ENCODE measurements at regions not wholly inside any gene's neighbourhood (a gene's known extent, or its start where the extent isn't known, plus 50 kb on each side); places are given as distances from the start of the nearest gene placed in this dataset.

- Histone ChIP-seq H3K4me1 (ENCODE audit: control insufficient read depth in 2 of 3, insufficient read depth in 2 of 3, low read depth in 1 of 3, low read length in 3 of 3) (no peaks in the 10 kb centered on the region), H3K27ac (ENCODE audit: low read depth in 2 of 2, low read length in 2 of 2) (no peak overlapping the region), H3K27me3 (ENCODE audit: control insufficient read depth, insufficient read depth, low read length) (no peaks in the 10 kb centered on the region), H3K4me3 (ENCODE audit: low read length in 3 of 3) (no peak overlapping the region), H3K36me3 (ENCODE audit: control insufficient read depth in 2 of 3, insufficient read depth in 3 of 3, low read length in 3 of 3) (no peaks in the 10 kb centered on the region), H3K9ac (ENCODE audit: low read length in 3 of 3) (no peak overlapping the region), H3K9me3 (ENCODE audit: control insufficient read depth in 2 of 3, insufficient read depth in 1 of 3, low read length in 3 of 3) (no peaks in the 10 kb centered on the region)
- DNase-seq (no peak), FAIRE-seq (no peak)
- TF ChIP-seq CTCF (IDR thresholded peaks at IDR 0.05; ENCODE audit: borderline replicate concordance, extremely low read depth, insufficient read depth), result no peak
- intact Hi-C loops (cut with DNase I), result no loop called here
Measured at GRCh38 chr9:85331626-85332025, 410.1 kb downstream of the AGTPBP1 start.

DNA sequence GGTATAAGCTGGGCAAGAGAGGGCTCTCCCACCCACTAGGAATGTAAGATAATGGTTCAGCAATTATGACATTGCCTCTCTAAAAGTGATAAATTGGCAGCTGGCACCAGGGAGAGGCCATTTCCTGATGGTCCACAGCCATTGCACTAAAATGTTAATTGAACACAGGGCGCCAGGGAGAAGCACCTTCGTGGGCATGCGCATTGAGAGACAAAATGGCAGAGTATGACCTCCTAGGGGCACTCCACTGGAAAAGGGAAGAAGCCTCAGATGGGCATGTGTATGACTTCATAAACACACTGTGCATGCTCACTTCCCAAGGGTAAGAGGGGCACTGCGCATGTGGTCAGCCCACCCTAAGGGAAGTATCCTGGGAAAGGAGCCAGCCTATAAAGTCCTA is 419.2 kb downstream of the AGTPBP1 start:
- FAIRE-seq, result no peak

DNA sequence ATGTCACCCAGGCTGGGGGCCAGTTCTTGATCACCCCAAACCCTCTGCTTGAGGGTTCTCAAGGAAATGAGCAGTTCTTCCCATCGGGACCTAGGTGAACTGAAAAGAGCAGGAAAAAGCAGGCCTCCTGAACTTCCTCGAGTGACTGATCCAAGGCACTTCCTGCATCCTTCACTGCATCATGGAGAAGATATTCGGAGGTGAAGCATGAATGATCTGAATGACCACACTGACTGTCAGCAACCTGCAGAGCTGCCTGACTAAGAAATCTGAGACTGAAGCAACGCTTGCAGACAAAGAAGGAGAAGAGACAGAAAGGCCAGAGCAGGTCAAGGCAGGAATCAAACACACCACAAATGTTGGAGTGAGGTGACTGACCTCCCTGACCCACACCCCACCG is 420.2 kb downstream of the AGTPBP1 start:
- no peak overlapping the region for H3K27ac ChIP-seq (ENCODE audit: low read depth in 2 of 2, low read length in 2 of 2)
- no peaks in the 10 kb centered on the region for H3K9me3 ChIP-seq (ENCODE audit: control insufficient read depth in 2 of 3, insufficient read depth in 1 of 3, low read length in 3 of 3)
- H3K27me3 ChIP-seq (ENCODE audit: control insufficient read depth, insufficient read depth, low read length), result no peaks in the 10 kb centered on the region
- intact Hi-C loops (cut with DNase I), result no loop called here
- H3K4me1 ChIP-seq (ENCODE audit: control insufficient read depth in 2 of 3, insufficient read depth in 2 of 3, low read depth in 1 of 3, low read length in 3 of 3), result peaks cover 0 to 3% (median 0%) of the 10 kb centered on the region in 3 donors
- no peaks in the 10 kb centered on the region for H3K36me3 ChIP-seq (ENCODE audit: control insufficient read depth in 2 of 3, insufficient read depth in 3 of 3, low read length in 3 of 3)
- DNase-seq, result no peak
- FAIRE-seq, result no peak
- H3K4me3 ChIP-seq (ENCODE audit: low read length in 3 of 3), result no peak overlapping the region
- no peak for TF ChIP-seq CTCF (IDR thresholded peaks at IDR 0.05; ENCODE audit: borderline replicate concordance, extremely low read depth, insufficient read depth)
- no peak overlapping the region for H3K9ac ChIP-seq (ENCODE audit: low read length in 3 of 3)

More for the DNA sequence above, 419.2 kb downstream of the AGTPBP1 start:
- Histone ChIP-seq H3K27me3 (ENCODE audit: control insufficient read depth, insufficient read depth, low read length) (no peaks in the 10 kb centered on the region), H3K9me3 (ENCODE audit: control insufficient read depth in 2 of 3, insufficient read depth in 1 of 3, low read length in 3 of 3) (no peaks in the 10 kb centered on the region), H3K36me3 (ENCODE audit: control insufficient read depth in 2 of 3, insufficient read depth in 3 of 3, low read length in 3 of 3) (no peaks in the 10 kb centered on the region), H3K4me1 (ENCODE audit: control insufficient read depth in 2 of 3, insufficient read depth in 2 of 3, low read depth in 1 of 3, low read length in 3 of 3) (peaks cover 0 to 3% (median 0%) of the 10 kb centered on the region in 3 donors), H3K9ac (ENCODE audit: low read length in 3 of 3) (no peak overlapping the region), H3K4me3 (ENCODE audit: low read length in 3 of 3) (no peak overlapping the region), H3K27ac (ENCODE audit: low read depth in 2 of 2, low read length in 2 of 2) (no peak overlapping the region)
- DNase-seq, result no peak
- intact Hi-C loops (cut with DNase I), result no loop called here
- no peak for TF ChIP-seq CTCF (IDR thresholded peaks at IDR 0.05; ENCODE audit: borderline replicate concordance, extremely low read depth, insufficient read depth)
